MCF 10A (cell line): ENCODE measurements at regions not wholly inside any gene's neighbourhood (a gene's known extent, or its start where the extent isn't known, plus 50 kb on each side); places are given as distances from the start of the nearest gene placed in this dataset.

Experiments used
- BruUV-seq: library from RNA; stranded (reverse); fragments of 400-500 nt; replicated peaks from 2 replicates; lab custom pipeline; 2021; lab: Mats Ljungman, UMichigan
- CTCF ChIA-PET: fragments of 300-600 bp; sonication (Branson Sonifier 250); formaldehyde crosslinking; extraction: SDS; loops from one replicate; lab custom pipeline; 2021; ENCODE audit warnings: antibody characterized with exemption, inconsistent platforms; lab: Yijun Ruan, JAX
- POLR2A ChIA-PET: fragments of 300-600, 350-650 bp; sonication (Branson Sonifier 250); formaldehyde crosslinking; extraction: SDS; loops from one replicate; lab custom pipeline; 2020; ENCODE audit warnings: antibody characterized with exemption, inconsistent platforms; lab: Yijun Ruan, JAX
- DNase-seq: peaks from one replicate; pipeline ENCODE4 v3.0.0-alpha.2; 2018; ENCODE audit not compliant: unreplicated experiment
- H3K27ac Mint-ChIP-seq: one replicate; pipeline ENCODE4 v1.8.0; 2022; ENCODE audit warnings: mild to moderate bottlenecking, low read depth, mixed read lengths; ENCODE audit not compliant: unreplicated experiment
- H3K27me3 Mint-ChIP-seq: one replicate; pipeline ENCODE4 v1.8.0; 2022; ENCODE audit warnings: mixed read lengths; ENCODE audit not compliant: insufficient read depth, unreplicated experiment
- H3K36me3 Mint-ChIP-seq: one replicate; pipeline ENCODE4 v1.8.0; 2022; ENCODE audit warnings: mild to moderate bottlenecking, moderate library complexity, mixed read lengths; ENCODE audit not compliant: insufficient read depth, unreplicated experiment
- H3K4me1 Mint-ChIP-seq: one replicate; pipeline ENCODE4 v1.8.0; 2022; ENCODE audit warnings: mixed read lengths; ENCODE audit not compliant: insufficient read depth, unreplicated experiment
- H3K4me3 Mint-ChIP-seq: one replicate; pipeline ENCODE4 v1.8.0; 2022; ENCODE audit warnings: mild to moderate bottlenecking, moderate library complexity, mixed read lengths; ENCODE audit not compliant: unreplicated experiment
- H3K9me3 Mint-ChIP-seq: one replicate; pipeline ENCODE4 v1.8.0; 2022; ENCODE audit warnings: mixed read lengths; ENCODE audit not compliant: unreplicated experiment
- intact Hi-C: fragments of 100-400 bp; cut with micrococcal nuclease; formaldehyde crosslinking; loops from 2 replicates; pipeline ENCODE4 v1.14.1; 2022
- TF ChIP-seq, protein P1 (sequence below): fragments of 200-600 bp; IDR thresholded peaks from one replicate; pipeline ENCODE4 v1.8.0; 2022; ENCODE audit warnings: antibody characterized with exemption, mild to moderate bottlenecking; ENCODE audit not compliant: unreplicated experiment

DNA sequence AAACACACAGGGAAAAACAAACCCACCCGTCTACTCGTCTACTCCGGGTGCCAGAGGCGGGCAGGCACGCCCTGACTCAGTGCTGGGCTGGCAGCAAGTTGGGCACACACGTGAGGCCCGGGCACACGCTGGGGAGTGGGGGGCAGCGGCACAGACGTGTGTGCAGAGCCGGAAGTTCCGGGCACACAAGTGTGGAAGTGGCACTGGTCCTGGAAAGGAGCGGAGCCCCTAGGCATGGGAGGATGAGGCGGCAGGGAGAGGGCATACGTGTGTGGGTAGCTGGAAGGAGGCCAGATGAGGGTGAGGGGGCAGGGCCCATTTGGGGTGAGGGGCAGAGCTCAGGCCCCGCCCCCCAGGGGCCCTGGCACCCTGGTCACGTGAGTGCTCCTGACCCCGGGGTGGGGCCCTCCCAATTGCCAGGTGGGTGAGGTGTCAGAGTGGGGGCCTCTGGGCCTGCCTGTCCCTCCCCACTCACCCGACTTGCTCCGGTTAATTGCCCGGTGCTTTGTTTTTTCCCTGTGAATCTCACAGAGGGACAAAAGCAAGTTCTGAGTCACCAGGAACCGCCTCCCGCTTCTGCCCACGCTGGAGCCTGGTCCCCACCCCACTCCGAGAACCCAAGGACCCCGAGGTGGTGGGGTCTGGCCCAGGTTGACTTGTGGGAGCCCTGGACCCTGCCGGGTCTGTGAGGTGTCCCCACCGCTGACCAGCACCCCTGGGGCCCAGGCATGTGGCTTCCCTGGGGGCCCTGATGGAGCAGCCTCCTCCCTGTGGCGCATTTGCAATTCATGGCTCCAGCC lies 104.8 kb upstream of the CASZ1 start:
- peak; percentile 63 for DNase-seq
- no peaks in the 10 kb centered on the region for H3K27me3 Mint-ChIP-seq
- H3K36me3 Mint-ChIP-seq, result peaks cover 7% of the 10 kb centered on the region
- POLR2A ChIA-PET, result interaction anchor here (0.5 to 3.3 kb wide), 35 partner anchors 8 to 1008 kb away, joined by 3 to 17 read pairs (median 4); partner anchors contain the start of genes PGD, SRM and TARDBP
- TF ChIP-seq, protein P1, sequence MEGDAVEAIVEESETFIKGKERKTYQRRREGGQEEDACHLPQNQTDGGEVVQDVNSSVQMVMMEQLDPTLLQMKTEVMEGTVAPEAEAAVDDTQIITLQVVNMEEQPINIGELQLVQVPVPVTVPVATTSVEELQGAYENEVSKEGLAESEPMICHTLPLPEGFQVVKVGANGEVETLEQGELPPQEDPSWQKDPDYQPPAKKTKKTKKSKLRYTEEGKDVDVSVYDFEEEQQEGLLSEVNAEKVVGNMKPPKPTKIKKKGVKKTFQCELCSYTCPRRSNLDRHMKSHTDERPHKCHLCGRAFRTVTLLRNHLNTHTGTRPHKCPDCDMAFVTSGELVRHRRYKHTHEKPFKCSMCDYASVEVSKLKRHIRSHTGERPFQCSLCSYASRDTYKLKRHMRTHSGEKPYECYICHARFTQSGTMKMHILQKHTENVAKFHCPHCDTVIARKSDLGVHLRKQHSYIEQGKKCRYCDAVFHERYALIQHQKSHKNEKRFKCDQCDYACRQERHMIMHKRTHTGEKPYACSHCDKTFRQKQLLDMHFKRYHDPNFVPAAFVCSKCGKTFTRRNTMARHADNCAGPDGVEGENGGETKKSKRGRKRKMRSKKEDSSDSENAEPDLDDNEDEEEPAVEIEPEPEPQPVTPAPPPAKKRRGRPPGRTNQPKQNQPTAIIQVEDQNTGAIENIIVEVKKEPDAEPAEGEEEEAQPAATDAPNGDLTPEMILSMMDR, result no peak
- intact Hi-C loops, result loop anchor here (10.0 kb wide), 1 partner anchor 106 kb away; the partner anchor contains the start of gene CASZ1
- H3K4me3 Mint-ChIP-seq, result peak overlapping the region; percentile 72
- CTCF ChIA-PET, result interaction anchor here (0.6 to 1.4 kb wide), 5 partner anchors 8 to 406 kb away, joined by 3 to 5 read pairs (median 3); no protein-coding TSS in a partner anchor
- peaks cover 43% of the 10 kb centered on the region for H3K4me1 Mint-ChIP-seq
- H3K27ac Mint-ChIP-seq, result peak overlapping the region; percentile 93
- H3K9me3 Mint-ChIP-seq, result no peaks in the 10 kb centered on the region
- no TSS peak for BruUV-seq

DNA sequence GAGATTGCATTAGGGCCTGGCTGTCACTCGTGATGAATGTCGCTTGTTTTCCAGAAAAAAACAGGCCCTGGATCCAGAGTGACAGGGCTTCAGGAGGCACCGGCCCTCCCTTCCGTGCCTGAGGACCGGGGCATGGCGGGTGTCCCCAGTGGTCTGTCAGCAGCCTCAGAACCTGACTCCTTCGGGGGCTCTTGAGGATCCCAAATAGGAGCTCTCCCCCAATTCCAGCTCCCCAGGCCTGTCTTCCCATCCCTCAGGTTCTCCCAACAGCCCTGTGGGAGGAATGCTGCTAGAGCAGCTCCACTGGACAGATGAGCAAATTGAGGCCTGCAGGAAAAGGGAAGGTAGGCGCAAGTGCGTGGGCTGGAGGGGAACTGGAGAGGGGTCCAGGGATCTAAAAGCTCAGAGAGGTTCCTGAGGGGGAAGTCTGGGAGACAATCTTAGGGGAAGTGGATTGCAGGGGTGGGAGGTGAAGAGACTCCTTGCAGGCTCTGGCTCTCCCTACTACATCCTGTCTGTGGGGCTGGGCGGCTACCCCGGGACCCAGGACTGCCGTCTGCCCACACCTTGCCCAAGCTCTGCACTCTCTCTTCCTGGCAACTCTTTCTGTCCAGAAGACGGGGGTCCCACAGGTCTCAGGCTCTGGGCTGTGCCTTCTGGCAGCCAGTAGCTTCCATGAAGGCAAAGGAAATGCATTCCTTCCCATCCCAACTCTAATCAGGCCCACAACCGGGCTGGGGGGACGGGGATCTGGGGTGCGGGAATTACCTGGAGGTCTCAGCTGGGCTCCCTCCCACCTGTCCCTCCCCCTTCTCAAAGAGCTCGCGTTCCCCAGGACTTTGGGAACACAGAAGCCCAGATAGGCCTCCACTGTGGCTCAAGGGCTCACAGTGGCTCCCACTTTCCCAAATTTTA lies 105.7 kb upstream of the CASZ1 start:
- BruUV-seq, result no TSS peak
- ChIA-PET CTCF (no interaction called here), POLR2A (interaction anchor here (0.5 to 2.5 kb wide), 8 partner anchors 11 to 407 kb away, joined by 3 to 17 read pairs (median 6); partner anchors contain the start of gene TARDBP)
- H3K36me3 Mint-ChIP-seq, result peaks cover 7% of the 10 kb centered on the region
- TF ChIP-seq, protein P1, result no peak
- no peak for DNase-seq
- no peaks in the 10 kb centered on the region for H3K9me3 Mint-ChIP-seq
- peak overlapping the region; percentile 76 for H3K27ac Mint-ChIP-seq
- H3K27me3 Mint-ChIP-seq, result no peaks in the 10 kb centered on the region
- peak overlapping the region; percentile 72 for H3K4me3 Mint-ChIP-seq
- peaks cover 48% of the 10 kb centered on the region for H3K4me1 Mint-ChIP-seq
- intact Hi-C loops, result loop anchor here (10.0 kb wide), 1 partner anchor 107 kb away; the partner anchor contains the start of gene CASZ1

DNA sequence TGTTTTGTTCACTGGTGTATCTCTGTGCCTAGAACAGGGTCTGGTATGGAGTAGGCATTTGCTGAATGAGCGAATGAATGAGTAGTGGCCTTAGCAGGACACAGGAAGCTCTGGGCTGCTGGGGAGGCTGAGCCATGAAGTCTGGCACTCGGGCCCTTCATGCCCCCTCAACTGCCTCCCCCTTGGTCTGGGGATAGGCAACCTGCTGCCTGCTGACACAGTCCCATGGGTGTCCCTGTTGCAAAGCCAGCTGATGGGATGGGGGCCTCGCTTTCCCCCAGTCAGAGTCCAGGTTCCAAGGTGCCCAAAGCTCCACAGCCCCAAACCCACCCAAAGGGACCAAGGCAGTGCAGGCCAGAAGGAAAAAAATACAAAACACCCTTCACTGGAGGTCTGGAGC lies 107.0 kb upstream of the CASZ1 start:
- ChIA-PET POLR2A (interaction anchor here (0.6 to 1.1 kb wide), 2 partner anchors 393 to 407 kb away, joined by 3 read pairs; no protein-coding TSS in a partner anchor), CTCF (interaction anchor here (0.6 kb wide), 1 partner anchor 526 kb away, joined by 3 read pairs; no protein-coding TSS in a partner anchor)
- TF ChIP-seq, protein P1, result no peak
- no peaks in the 10 kb centered on the region for H3K9me3 Mint-ChIP-seq
- no peak overlapping the region for H3K27ac Mint-ChIP-seq
- peaks cover 7% of the 10 kb centered on the region for H3K36me3 Mint-ChIP-seq
- H3K27me3 Mint-ChIP-seq, result no peaks in the 10 kb centered on the region
- intact Hi-C loops, result loop anchor here (10.0 kb wide), 1 partner anchor 109 kb away; the partner anchor contains the start of gene CASZ1
- no peak for DNase-seq
- H3K4me1 Mint-ChIP-seq, result peaks cover 37% of the 10 kb centered on the region
- no TSS peak for BruUV-seq
- H3K4me3 Mint-ChIP-seq, result no peak overlapping the region
